ENCODE measurements at regions not wholly inside any gene's neighbourhood (a gene's known extent, or its start where the extent isn't known, plus 50 kb on each side); places are given as distances from the start of the nearest gene placed in this dataset.

DNA sequence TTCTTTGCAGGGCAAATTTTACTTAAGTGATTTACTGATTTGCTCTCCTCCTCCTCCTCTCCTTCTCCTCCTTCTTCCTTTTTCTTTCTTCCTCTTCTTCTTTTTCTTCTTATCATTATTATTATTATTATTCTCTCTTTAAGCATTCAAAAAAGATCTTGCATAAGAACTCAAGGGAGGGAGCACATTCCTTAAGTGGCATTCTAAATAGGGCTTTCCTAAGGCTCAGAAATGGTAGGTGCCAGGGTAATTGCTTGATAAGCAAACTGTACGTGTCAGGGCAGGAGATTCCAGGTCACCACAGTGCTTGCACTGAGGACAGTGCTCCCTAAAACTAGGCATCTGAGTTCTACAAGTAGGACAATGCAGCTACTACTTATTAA lies 92.4 kb downstream of the SPTSSA start:
- no peaks in the 10 kb centered on the region for H3K9me3 ChIP-seq
- POLR2A ChIA-PET, result no interaction called here
- ATAC-seq, result no peak
- CTCF ChIA-PET, result interaction anchor here (0.8 kb wide), 1 partner anchor 128 kb away, joined by 3 read pairs; no protein-coding TSS in a partner anchor
- no peak for DNase-seq (ENCODE audit: low read depth in 1 of 2, low spot score in 1 of 2)
- peak overlapping the region; percentile 65 for H3K4me2 ChIP-seq
- H3K4me1 ChIP-seq, result peaks cover 49% of the 10 kb centered on the region
- 63% methylated on average over 1 of the region's 1 CpG for WGBS (ENCODE audit: missing lambda C conversion rate)
- H3K27ac ChIP-seq, result peak overlapping the region; percentile 86 to 92
- no peak for TF ChIP-seq SMC3 (IDR thresholded peaks at IDR 0.05)
- TF ChIP-seq BHLHE40 (IDR thresholded peaks at IDR 0.05; ENCODE audit: low read depth, low read length), result no peak
- TF ChIP-seq RFX5 (IDR thresholded peaks at IDR 0.05), result no peak
- TF ChIP-seq RARB (CRISPR knock-in tag; IDR thresholded peaks at IDR 0.05), result no peak
- no peak for TF ChIP-seq JUNB (IDR thresholded peaks at IDR 0.05)
- no peak for TF ChIP-seq RAD21 (conservative IDR thresholded peaks at IDR 0.05 in 1 of 2, IDR thresholded peaks at IDR 0.05 in 1 of 2)
- TF ChIP-seq PHF8 (IDR thresholded peaks at IDR 0.05; ENCODE audit: borderline replicate concordance, low read depth), result no peak
- no peak for TF ChIP-seq HOXB5 (CRISPR knock-in tag; IDR thresholded peaks at IDR 0.05)
- TF ChIP-seq, protein P1, sequence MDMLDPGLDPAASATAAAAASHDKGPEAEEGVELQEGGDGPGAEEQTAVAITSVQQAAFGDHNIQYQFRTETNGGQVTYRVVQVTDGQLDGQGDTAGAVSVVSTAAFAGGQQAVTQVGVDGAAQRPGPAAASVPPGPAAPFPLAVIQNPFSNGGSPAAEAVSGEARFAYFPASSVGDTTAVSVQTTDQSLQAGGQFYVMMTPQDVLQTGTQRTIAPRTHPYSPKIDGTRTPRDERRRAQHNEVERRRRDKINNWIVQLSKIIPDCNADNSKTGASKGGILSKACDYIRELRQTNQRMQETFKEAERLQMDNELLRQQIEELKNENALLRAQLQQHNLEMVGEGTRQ (IDR thresholded peaks at IDR 0.05), result no peak
- TF ChIP-seq, protein P2, sequence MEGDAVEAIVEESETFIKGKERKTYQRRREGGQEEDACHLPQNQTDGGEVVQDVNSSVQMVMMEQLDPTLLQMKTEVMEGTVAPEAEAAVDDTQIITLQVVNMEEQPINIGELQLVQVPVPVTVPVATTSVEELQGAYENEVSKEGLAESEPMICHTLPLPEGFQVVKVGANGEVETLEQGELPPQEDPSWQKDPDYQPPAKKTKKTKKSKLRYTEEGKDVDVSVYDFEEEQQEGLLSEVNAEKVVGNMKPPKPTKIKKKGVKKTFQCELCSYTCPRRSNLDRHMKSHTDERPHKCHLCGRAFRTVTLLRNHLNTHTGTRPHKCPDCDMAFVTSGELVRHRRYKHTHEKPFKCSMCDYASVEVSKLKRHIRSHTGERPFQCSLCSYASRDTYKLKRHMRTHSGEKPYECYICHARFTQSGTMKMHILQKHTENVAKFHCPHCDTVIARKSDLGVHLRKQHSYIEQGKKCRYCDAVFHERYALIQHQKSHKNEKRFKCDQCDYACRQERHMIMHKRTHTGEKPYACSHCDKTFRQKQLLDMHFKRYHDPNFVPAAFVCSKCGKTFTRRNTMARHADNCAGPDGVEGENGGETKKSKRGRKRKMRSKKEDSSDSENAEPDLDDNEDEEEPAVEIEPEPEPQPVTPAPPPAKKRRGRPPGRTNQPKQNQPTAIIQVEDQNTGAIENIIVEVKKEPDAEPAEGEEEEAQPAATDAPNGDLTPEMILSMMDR (IDR thresholded peaks at IDR 0.05), result no peak
- TF ChIP-seq KDM5A (IDR thresholded peaks at IDR 0.05), result no peak
- TF ChIP-seq CHD4 (IDR thresholded peaks at IDR 0.05; ENCODE audit: borderline replicate concordance), result no peak
- TF ChIP-seq CHD2 (IDR thresholded peaks at IDR 0.05; ENCODE audit: low read length, partially characterized antibody), result no peak
- no peak overlapping the region for H3K4me3 ChIP-seq
- no peak for FAIRE-seq

DNA sequence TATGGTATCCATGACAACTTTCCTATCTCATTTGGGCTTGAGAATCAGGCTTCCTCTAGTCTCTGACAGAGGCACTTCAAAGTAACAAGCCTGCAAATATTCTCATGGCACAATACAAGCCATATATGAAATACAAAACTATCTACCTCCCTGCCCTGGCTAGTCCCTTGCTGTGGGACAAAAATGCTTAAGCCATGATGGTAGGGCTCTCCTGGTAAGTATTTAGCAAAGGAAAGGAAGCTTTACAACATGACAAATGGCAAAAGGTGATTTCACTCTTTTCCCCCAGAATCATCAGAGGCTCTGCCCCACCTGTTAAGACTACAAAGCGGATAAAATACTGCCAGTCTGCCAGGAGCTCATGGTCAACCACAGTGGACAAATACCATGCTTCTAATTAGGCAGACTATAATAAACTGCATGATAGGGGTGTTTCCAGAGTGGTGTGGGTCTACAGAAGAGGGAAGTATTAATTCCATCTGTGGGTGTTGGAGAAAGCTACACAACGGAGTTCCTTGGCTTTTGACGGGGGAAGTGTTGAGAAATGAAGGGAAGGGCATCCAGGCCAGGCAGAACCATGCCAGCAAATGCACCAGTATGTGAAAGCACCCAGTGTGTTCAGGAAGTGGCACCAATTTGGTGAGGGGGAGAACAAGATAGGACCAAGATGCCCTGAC lies 92.9 kb downstream of the SPTSSA start:
- POLR2A ChIA-PET, result interaction anchor here (0.7 to 1.0 kb wide), 2 partner anchors 16 to 93 kb away, joined by 3 read pairs; partner anchors contain the start of gene SPTSSA
- 90% methylated on average over 3 of the region's 3 CpGs for WGBS (ENCODE audit: missing lambda C conversion rate)
- ATAC-seq (peak; percentile 14 to 25; a peak in 4 of 6 replicates), DNase-seq (ENCODE audit: low read depth in 1 of 2, low spot score in 1 of 2) (no peak), FAIRE-seq (no peak)
- Histone ChIP-seq H3K4me1 (peaks cover 49% of the 10 kb centered on the region), H3K4me3 (no peak overlapping the region), H3K27ac (peak overlapping the region; percentile 86 to 92), H3K4me2 (peak overlapping the region; percentile 65), H3K9me3 (no peaks in the 10 kb centered on the region)
- CTCF ChIA-PET, result interaction anchor here (0.8 kb wide), 1 partner anchor 129 kb away, joined by 3 read pairs; no protein-coding TSS in a partner anchor
- TF ChIP-seq HOXA7 (CRISPR knock-in tag; IDR thresholded peaks at IDR 0.05) (no peak), HEYL (CRISPR knock-in tag; IDR thresholded peaks at IDR 0.05) (no peak), CHD4 (IDR thresholded peaks at IDR 0.05; ENCODE audit: borderline replicate concordance) (no peak), ZFP36 (IDR thresholded peaks at IDR 0.05; ENCODE audit: borderline replicate concordance, partially characterized antibody) (no peak), CBX2 (IDR thresholded peaks at IDR 0.05; ENCODE audit: borderline replicate concordance, low read depth) (no peak)
- TF ChIP-seq, protein P3, sequence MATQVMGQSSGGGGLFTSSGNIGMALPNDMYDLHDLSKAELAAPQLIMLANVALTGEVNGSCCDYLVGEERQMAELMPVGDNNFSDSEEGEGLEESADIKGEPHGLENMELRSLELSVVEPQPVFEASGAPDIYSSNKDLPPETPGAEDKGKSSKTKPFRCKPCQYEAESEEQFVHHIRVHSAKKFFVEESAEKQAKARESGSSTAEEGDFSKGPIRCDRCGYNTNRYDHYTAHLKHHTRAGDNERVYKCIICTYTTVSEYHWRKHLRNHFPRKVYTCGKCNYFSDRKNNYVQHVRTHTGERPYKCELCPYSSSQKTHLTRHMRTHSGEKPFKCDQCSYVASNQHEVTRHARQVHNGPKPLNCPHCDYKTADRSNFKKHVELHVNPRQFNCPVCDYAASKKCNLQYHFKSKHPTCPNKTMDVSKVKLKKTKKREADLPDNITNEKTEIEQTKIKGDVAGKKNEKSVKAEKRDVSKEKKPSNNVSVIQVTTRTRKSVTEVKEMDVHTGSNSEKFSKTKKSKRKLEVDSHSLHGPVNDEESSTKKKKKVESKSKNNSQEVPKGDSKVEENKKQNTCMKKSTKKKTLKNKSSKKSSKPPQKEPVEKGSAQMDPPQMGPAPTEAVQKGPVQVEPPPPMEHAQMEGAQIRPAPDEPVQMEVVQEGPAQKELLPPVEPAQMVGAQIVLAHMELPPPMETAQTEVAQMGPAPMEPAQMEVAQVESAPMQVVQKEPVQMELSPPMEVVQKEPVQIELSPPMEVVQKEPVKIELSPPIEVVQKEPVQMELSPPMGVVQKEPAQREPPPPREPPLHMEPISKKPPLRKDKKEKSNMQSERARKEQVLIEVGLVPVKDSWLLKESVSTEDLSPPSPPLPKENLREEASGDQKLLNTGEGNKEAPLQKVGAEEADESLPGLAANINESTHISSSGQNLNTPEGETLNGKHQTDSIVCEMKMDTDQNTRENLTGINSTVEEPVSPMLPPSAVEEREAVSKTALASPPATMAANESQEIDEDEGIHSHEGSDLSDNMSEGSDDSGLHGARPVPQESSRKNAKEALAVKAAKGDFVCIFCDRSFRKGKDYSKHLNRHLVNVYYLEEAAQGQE (IDR thresholded peaks at IDR 0.05), result no peak
- TF ChIP-seq, protein P1 (IDR thresholded peaks at IDR 0.05), result no peak
